Right atrium auricular region (tissue), 2 donors: ENCODE measurements at regions not wholly inside any gene's neighbourhood (a gene's known extent, or its start where the extent isn't known, plus 50 kb on each side); places are given as distances from the start of the nearest gene placed in this dataset.

Experiments
- DNase-seq: peaks from one replicate; pipeline ENCODE4 v3.0.0-alpha.2; 2019; ENCODE audit warnings: low spot score
- H3K27ac ChIP-seq, 2 donors: fragments of 200-600 bp; sonication (generic); 1 replicate in 1 of 2; 2 replicates in 1 of 2; pipeline ENCODE4 v1.5.1; 2016 to 2019
- H3K27me3 ChIP-seq, 2 donors: fragments of 200-600 bp; sonication (generic); one replicate each; pipeline versions ENCODE4 v1.5.1 to v1.6.0; 2017 to 2019
- H3K36me3 ChIP-seq: fragments of 200-600 bp; sonication (generic); one replicate; pipeline ENCODE4 v1.5.1; 2016
- H3K4me1 ChIP-seq, 2 donors: fragments of 200-600 bp; sonication (generic); one replicate each; pipeline versions ENCODE4 v1.5.1 to v1.6.0; 2017 to 2019
- H3K4me3 ChIP-seq, 2 donors: fragments of 200-600 bp; sonication (generic); 1 replicate in 1 of 2; 2 replicates in 1 of 2; pipeline ENCODE4 v1.5.1; 2017 to 2019; ENCODE audit warnings: mild to moderate bottlenecking in 1 of 2, moderate library complexity in 1 of 2
- H3K9me3 ChIP-seq, 2 donors: fragments of 200-600 bp; sonication (generic); one replicate each; pipeline ENCODE4 v1.5.1; 2019
- TF ChIP-seq, protein P1 (sequence below), 2 donors: fragments of 200-600 bp; sonication (generic); IDR thresholded peaks; one replicate each; pipeline ENCODE4 v1.5.1; 2019; ENCODE audit warnings: antibody characterized with exemption in 2 of 2

DNA sequence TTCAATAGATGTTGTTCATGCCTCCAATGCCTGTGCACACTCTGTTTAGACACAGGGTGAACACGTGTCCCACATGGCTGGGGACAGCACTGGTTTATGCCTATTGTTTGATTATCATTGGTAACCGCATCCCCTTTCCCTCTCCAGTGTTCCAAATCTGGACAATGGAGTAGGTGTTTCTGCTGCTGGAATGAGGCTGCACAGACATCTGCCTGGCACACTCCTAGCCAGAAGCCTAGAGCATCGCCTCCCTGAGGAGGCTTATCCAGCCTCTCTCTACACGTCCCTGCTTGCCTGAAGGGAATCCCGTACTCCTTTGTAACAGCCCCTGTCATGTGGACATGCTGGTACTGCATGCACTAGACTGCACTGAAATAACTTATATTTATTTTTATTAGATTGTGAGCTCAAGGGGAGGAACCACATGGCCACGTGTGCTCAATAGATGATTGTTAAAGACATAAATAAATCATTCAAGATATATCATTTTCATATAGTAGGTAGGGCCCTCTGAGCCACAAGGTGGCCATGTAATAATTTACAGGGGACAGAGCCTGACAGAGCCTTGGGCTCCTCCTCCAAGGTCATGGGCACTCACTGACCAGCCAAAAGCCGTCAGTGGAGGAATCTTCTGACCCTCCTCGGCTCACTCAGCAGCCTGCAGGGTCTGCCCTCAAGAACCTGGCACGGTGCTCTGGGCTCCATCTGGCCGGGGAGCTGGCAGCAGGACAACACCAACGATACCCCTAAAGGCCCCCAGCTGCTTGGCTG lies 310.9 kb upstream of the ZNF32 start:
- H3K4me1 ChIP-seq, result peaks cover 0 to 25% of the 10 kb centered on the region in 2 donors
- no peaks in the 10 kb centered on the region for H3K27me3 ChIP-seq
- no peaks in the 10 kb centered on the region for H3K9me3 ChIP-seq
- no peak for DNase-seq
- H3K36me3 ChIP-seq, result no peaks in the 10 kb centered on the region
- TF ChIP-seq, protein P1, sequence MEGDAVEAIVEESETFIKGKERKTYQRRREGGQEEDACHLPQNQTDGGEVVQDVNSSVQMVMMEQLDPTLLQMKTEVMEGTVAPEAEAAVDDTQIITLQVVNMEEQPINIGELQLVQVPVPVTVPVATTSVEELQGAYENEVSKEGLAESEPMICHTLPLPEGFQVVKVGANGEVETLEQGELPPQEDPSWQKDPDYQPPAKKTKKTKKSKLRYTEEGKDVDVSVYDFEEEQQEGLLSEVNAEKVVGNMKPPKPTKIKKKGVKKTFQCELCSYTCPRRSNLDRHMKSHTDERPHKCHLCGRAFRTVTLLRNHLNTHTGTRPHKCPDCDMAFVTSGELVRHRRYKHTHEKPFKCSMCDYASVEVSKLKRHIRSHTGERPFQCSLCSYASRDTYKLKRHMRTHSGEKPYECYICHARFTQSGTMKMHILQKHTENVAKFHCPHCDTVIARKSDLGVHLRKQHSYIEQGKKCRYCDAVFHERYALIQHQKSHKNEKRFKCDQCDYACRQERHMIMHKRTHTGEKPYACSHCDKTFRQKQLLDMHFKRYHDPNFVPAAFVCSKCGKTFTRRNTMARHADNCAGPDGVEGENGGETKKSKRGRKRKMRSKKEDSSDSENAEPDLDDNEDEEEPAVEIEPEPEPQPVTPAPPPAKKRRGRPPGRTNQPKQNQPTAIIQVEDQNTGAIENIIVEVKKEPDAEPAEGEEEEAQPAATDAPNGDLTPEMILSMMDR (IDR thresholded peaks at IDR 0.05), result no peak
- H3K27ac ChIP-seq, result no peak overlapping the region
- H3K4me3 ChIP-seq, result no peak overlapping the region

DNA sequence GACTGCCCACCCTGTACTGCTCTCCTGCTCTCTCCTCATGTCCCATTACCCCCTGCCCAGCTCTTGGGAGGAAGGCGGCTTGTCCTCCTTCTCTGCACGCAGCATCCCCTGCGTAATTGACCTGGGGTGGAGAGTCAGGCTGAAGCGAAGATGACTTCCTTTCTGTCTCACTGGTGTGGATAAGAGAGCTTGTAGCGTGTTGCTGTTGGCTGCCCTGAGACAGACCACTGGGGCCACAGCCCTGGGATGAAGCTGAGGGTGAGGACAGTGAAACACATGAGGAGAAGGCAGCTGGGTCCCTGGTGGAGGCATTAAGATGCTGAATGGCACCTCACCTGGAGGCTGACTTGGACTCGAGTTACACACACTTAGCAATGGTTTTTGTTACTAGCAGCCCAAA lies 310.3 kb upstream of the ZNF32 start:
- no peak for DNase-seq
- Histone ChIP-seq H3K27ac (no peak overlapping the region), H3K36me3 (no peaks in the 10 kb centered on the region), H3K27me3 (no peaks in the 10 kb centered on the region), H3K4me3 (no peak overlapping the region), H3K4me1 (peaks cover 0 to 19% of the 10 kb centered on the region in 2 donors), H3K9me3 (no peaks in the 10 kb centered on the region)
- TF ChIP-seq, protein P1 (IDR thresholded peaks at IDR 0.05), result no peak

DNA sequence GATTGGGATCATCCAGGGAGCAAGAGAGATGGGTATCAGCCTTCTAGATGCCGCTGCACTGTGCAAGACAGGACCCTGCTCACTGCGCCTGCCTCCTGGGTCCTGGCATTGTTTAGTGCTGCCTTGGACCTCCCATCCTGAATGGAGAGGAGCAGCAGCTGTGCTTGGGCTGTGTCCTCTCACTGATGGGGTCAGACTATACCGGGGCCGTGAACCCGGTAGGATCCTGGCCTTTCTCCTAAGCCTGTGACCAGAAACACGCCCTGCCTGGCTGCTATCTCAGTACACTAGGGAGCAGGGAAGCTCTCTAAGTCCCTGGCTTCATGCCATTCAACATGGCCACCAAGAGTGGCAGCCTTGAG lies 309.4 kb upstream of the ZNF32 start:
- no peaks in the 10 kb centered on the region for H3K9me3 ChIP-seq
- TF ChIP-seq, protein P1 (IDR thresholded peaks at IDR 0.05), result no peak
- no peaks in the 10 kb centered on the region for H3K27me3 ChIP-seq
- H3K27ac ChIP-seq, result no peak overlapping the region
- H3K36me3 ChIP-seq, result no peaks in the 10 kb centered on the region
- H3K4me1 ChIP-seq, result peaks cover 0 to 15% of the 10 kb centered on the region in 2 donors
- no peak overlapping the region for H3K4me3 ChIP-seq
- DNase-seq, result no peak

DNA sequence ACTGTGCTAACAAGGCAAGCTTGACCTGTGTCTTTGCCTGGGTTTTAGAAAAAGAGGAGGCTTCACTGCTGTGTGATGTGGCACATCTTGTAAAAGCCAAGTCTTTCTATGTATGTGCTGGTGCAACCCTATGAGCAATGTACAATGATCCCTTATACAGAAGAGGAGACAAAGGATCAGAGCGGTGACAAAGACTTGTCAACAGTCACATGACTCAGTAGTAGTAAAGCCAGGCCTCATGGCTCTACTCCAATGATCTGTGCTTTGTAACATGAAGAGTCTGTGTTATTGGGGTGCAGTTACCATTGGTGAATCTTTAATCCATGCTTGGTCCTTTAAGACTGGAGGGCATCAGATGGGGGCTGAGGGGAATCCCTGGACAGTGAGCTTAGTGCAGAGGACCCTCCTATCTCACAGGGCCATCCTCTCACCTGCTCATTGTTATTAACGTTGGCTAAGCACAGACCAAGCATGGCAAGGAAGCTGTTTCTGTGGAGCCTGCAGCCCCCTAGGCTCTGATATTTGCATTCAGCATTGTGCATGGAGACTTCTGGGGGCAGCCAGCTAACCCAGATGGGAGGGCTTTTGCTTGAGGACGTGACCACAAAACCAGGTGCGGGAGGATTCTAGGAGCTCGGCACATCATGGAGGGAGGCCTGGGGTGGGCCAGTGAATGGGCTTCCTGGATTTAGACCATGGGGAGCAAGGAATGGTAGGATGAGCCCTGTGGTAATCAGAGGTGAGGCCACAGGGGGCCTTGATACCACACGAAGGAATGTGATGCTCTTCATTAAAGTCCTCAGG lies 308.8 kb upstream of the ZNF32 start:
- no peaks in the 10 kb centered on the region for H3K27me3 ChIP-seq

DNA sequence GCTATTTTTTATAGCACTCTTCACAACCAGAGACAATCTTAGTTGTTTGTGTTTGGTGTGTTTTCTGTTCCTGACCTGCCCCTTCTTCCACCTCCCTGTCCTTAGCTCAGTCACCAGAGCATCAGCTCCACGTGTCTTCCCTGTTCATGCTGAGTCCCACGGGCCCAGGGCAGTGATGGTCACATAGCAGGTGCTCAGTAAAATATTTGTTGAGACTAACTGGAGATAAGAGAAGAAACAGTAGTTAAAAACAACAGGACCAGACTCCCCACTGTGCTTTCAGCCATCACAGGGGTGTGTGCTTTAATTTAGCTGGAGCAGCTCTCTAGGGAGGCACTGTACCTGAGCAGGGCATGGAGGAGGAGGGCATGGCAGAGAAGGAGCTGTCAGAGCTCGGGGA lies 307.3 kb upstream of the ZNF32 start:
- no peaks in the 10 kb centered on the region for H3K4me1 ChIP-seq
- H3K4me3 ChIP-seq, result no peak overlapping the region
- no peaks in the 10 kb centered on the region for H3K36me3 ChIP-seq
- no peaks in the 10 kb centered on the region for H3K9me3 ChIP-seq
- no peak overlapping the region for H3K27ac ChIP-seq
- TF ChIP-seq, protein P1 (IDR thresholded peaks at IDR 0.05), result no peak
- no peaks in the 10 kb centered on the region for H3K27me3 ChIP-seq
- no peak for DNase-seq

More for the DNA sequence above, 308.8 kb upstream of the ZNF32 start:
- TF ChIP-seq, protein P1 (IDR thresholded peaks at IDR 0.05), result no peak
- H3K27ac ChIP-seq, result no peak overlapping the region
- no peak for DNase-seq
- H3K36me3 ChIP-seq, result no peaks in the 10 kb centered on the region
- H3K4me3 ChIP-seq, result no peak overlapping the region
- peaks cover 0 to 12% of the 10 kb centered on the region in 2 donors for H3K4me1 ChIP-seq
- no peaks in the 10 kb centered on the region for H3K9me3 ChIP-seq
